Caco-2 (cell line): ENCODE measurements at regions not wholly inside any gene's neighbourhood (a gene's known extent, or its start where the extent isn't known, plus 50 kb on each side); places are given as distances from the start of the nearest gene placed in this dataset.

Experiments
- BruUV-seq: library from RNA; stranded (reverse); fragments of 400-500 nt; replicated peaks from 2 replicates; lab custom pipeline; 2021; lab: Mats Ljungman, UMichigan
- CTCF ChIA-PET: fragments of 300-600 bp; sonication (Branson Sonifier 250); formaldehyde crosslinking; loops from one replicate; lab custom pipeline; 2022; ENCODE audit warnings: antibody characterized with exemption; lab: Charles Lee
- POLR2A ChIA-PET: fragments of 300-600 bp; sonication (Branson Sonifier 250); formaldehyde crosslinking; loops from one replicate; lab custom pipeline; 2022; ENCODE audit warnings: antibody characterized with exemption; lab: Charles Lee
- DNase-seq, 2 experiments: peaks; one replicate each; pipeline versions ENCODE4 v3.0.0 to v3.0.0-alpha.2; 2020 to 2022
- H3K27me3 ChIP-seq: replicated peaks from 2 replicates; pipeline ENCODE4 v1.6.0; 2011; ENCODE audit warnings: low read length; ENCODE audit not compliant: control insufficient read depth, insufficient read depth
- H3K36me3 ChIP-seq: 2 replicates; pipeline ENCODE4 v1.5.1; 2011; ENCODE audit warnings: low read length; ENCODE audit not compliant: control insufficient read depth, insufficient read depth
- H3K4me1 ChIP-seq: fragments of 250-450 bp; sonication (Bioruptor Pico); 2 replicates; pipeline ENCODE4 v1.5.1; 2020; ENCODE audit warnings: mild to moderate bottlenecking
- H3K4me3 ChIP-seq: 2 replicates; pipeline ENCODE4 v1.5.1; 2011; ENCODE audit warnings: low read depth, mild to moderate bottlenecking, control low read depth, low read length
- H3K9me3 ChIP-seq: fragments of 250-450 bp; sonication (Bioruptor Pico); 2 replicates; pipeline ENCODE4 v1.5.1; 2020; ENCODE audit warnings: mild to moderate bottlenecking, moderate library complexity
- H3K27ac Mint-ChIP-seq: one replicate; pipeline ENCODE4 v1.8.0; 2022; ENCODE audit warnings: mixed read lengths; ENCODE audit not compliant: unreplicated experiment
- H3K27me3 Mint-ChIP-seq: one replicate; pipeline ENCODE4 v1.8.0; 2022; ENCODE audit warnings: mixed read lengths; ENCODE audit not compliant: insufficient read depth, unreplicated experiment
- H3K36me3 Mint-ChIP-seq: one replicate; pipeline ENCODE4 v1.8.0; 2022; ENCODE audit warnings: mild to moderate bottlenecking, mixed read lengths; ENCODE audit not compliant: insufficient read depth, unreplicated experiment
- H3K4me1 Mint-ChIP-seq: one replicate; pipeline ENCODE4 v1.8.0; 2022; ENCODE audit warnings: low read depth, mixed read lengths; ENCODE audit not compliant: unreplicated experiment
- H3K4me3 Mint-ChIP-seq: one replicate; pipeline ENCODE4 v1.8.0; 2022; ENCODE audit warnings: mild to moderate bottlenecking, moderate library complexity, mixed read lengths; ENCODE audit not compliant: unreplicated experiment
- H3K9me3 Mint-ChIP-seq: one replicate; pipeline ENCODE4 v1.8.0; 2022; ENCODE audit warnings: mixed read lengths; ENCODE audit not compliant: unreplicated experiment
- intact Hi-C: fragments of 100-400 bp; cut with micrococcal nuclease; formaldehyde crosslinking; loops from one replicate; pipeline ENCODE4 v1.10.0; 2022; ENCODE audit not compliant: unreplicated experiment
- TF ChIP-seq, protein P1 (sequence below), 2 experiments: fragments of 200-600 bp in 1 of 2; IDR thresholded peaks; 1 replicate in 1 of 2; 2 replicates in 1 of 2; pipeline versions ENCODE4 v1.5.1 to v1.8.0; 2011 to 2022; ENCODE audit warnings: antibody characterized with exemption in 1 of 2, control low read depth in 1 of 2, inconsistent platforms in 1 of 2, low read depth in 1 of 2, low read length in 1 of 2, mild to moderate bottlenecking in 1 of 2, moderate library complexity in 1 of 2; ENCODE audit not compliant: insufficient read depth in 1 of 2, severe bottlenecking in 1 of 2, unreplicated experiment in 1 of 2

DNA sequence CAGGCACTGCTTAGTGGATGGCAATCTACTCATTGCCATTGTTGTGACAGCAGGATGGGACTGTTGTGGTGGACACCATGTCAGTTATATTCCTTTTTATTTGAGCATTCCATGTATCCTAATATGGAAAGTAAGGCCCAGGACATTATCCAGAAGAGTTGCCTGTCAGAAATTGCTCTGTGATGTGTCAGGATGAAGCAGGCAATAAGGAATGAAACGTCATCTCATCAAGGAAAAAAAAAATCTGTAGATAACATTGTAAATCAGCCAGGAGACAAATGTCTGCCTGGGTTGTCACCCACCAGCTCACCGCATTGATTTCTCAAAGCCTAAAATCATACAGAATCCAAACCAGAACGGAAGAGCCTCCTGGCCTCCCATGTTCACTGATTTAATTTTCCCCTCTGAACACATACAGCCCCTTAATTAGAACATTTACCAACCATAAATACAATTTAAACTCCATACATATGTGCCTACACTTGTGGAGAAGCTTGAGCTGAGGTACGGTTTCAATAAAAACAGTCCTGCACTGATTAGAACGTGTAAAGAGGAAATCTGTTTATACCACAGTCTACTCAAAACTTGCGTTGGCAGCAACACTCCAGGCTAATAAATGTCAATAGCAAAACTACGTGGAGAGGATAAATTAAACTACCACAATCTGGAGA, 73.9 kb downstream of the FOXD1 start:
- H3K4me1 Mint-ChIP-seq = no peaks in the 10 kb centered on the region
- Histone ChIP-seq H3K4me3 (no peak overlapping the region), H3K4me1 (no peaks in the 10 kb centered on the region), H3K27me3 (no peaks in the 10 kb centered on the region), H3K36me3 (no peaks in the 10 kb centered on the region), H3K9me3 (no peaks in the 10 kb centered on the region)
- CTCF ChIA-PET = no interaction called here
- intact Hi-C loops = no loop called here
- POLR2A ChIA-PET = no interaction called here
- H3K4me3 Mint-ChIP-seq = no peak overlapping the region
- H3K36me3 Mint-ChIP-seq = no peaks in the 10 kb centered on the region
- TF ChIP-seq, protein P1, sequence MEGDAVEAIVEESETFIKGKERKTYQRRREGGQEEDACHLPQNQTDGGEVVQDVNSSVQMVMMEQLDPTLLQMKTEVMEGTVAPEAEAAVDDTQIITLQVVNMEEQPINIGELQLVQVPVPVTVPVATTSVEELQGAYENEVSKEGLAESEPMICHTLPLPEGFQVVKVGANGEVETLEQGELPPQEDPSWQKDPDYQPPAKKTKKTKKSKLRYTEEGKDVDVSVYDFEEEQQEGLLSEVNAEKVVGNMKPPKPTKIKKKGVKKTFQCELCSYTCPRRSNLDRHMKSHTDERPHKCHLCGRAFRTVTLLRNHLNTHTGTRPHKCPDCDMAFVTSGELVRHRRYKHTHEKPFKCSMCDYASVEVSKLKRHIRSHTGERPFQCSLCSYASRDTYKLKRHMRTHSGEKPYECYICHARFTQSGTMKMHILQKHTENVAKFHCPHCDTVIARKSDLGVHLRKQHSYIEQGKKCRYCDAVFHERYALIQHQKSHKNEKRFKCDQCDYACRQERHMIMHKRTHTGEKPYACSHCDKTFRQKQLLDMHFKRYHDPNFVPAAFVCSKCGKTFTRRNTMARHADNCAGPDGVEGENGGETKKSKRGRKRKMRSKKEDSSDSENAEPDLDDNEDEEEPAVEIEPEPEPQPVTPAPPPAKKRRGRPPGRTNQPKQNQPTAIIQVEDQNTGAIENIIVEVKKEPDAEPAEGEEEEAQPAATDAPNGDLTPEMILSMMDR (IDR thresholded peaks at IDR 0.05; ENCODE audit: insufficient read depth in 1 of 2, low read depth in 1 of 2, low read length in 1 of 2, severe bottlenecking in 1 of 2, unreplicated experiment in 1 of 2) = no peak
- H3K27me3 Mint-ChIP-seq = no peaks in the 10 kb centered on the region
- H3K27ac Mint-ChIP-seq = no peak overlapping the region
- no peak for DNase-seq
- no TSS peak for BruUV-seq
- H3K9me3 Mint-ChIP-seq = no peaks in the 10 kb centered on the region

GRCh38 chr5:73373814-73374510, 74.6 kb downstream of the FOXD1 start:
- no peak overlapping the region for H3K4me3 ChIP-seq
- TF ChIP-seq, protein P1 (IDR thresholded peaks at IDR 0.05; ENCODE audit: insufficient read depth in 1 of 2, low read depth in 1 of 2, low read length in 1 of 2, severe bottlenecking in 1 of 2, unreplicated experiment in 1 of 2) = no peak
- ChIA-PET CTCF (no interaction called here), POLR2A (no interaction called here)
- intact Hi-C loops = no loop called here
- Mint-ChIP-seq H3K9me3 (no peaks in the 10 kb centered on the region), H3K27ac (no peak overlapping the region), H3K4me3 (no peak overlapping the region), H3K36me3 (no peaks in the 10 kb centered on the region), H3K27me3 (no peaks in the 10 kb centered on the region), H3K4me1 (no peaks in the 10 kb centered on the region)
- H3K4me1 ChIP-seq = no peaks in the 10 kb centered on the region
- H3K36me3 ChIP-seq = no peaks in the 10 kb centered on the region
- no peaks in the 10 kb centered on the region for H3K27me3 ChIP-seq
- BruUV-seq = no TSS peak
- no peak for DNase-seq
- no peaks in the 10 kb centered on the region for H3K9me3 ChIP-seq

DNA sequence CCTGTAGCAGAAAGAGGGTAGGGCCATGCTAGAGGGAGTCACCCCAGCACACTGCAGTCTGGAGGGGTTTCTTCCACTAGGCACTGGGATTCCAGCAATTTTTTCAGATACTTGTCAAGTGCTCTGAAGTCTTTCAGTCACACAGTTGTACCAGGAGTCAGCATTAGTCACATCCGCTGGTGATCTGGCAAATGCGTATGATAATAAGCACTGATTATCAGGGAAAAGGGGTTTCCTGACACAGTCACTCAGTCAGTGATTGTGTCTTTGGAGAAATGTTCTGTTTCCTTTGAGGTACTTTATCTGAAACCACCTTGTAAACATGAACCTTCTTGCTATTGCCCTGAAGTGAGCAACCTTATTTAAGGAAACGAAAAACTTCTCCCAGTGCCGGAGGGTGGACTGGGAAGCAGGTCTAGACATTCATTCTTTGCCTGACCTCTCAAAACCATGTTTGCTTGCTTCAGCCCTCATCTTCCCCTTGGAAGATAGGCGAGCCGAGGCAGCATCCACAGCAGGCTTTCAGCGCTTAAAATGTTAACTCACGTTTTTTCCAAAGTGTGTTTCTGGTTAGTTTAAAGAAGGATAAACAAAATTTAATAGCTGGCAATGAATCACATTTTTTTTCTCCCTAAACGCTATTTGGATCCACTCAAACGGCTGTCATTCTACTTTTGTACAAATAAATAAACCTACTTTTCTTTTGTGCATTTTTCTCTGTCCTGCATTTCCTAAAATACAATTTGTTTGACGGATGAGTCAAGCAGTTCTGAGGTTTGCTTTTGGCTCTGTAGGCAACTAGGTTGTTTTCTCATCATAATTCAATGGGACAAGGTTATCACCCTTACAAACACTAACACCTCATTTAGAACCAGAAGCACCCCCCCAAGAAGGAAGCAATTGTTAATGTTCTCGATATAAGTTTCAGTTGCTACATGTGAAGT, 77.7 kb downstream of the FOXD1 start:
- Mint-ChIP-seq H3K4me3 (no peak overlapping the region), H3K4me1 (no peaks in the 10 kb centered on the region), H3K27ac (no peak overlapping the region), H3K36me3 (no peaks in the 10 kb centered on the region), H3K9me3 (no peaks in the 10 kb centered on the region), H3K27me3 (no peaks in the 10 kb centered on the region)
- no peaks in the 10 kb centered on the region for H3K9me3 ChIP-seq
- DNase-seq = no peak
- ChIA-PET POLR2A (no interaction called here), CTCF (no interaction called here)
- H3K36me3 ChIP-seq = no peaks in the 10 kb centered on the region
- no peaks in the 10 kb centered on the region for H3K27me3 ChIP-seq
- intact Hi-C loops = no loop called here
- TF ChIP-seq, protein P1 (IDR thresholded peaks at IDR 0.05; ENCODE audit: insufficient read depth in 1 of 2, low read depth in 1 of 2, low read length in 1 of 2, severe bottlenecking in 1 of 2, unreplicated experiment in 1 of 2) = no peak
- no TSS peak for BruUV-seq
- H3K4me3 ChIP-seq = no peak overlapping the region
- H3K4me1 ChIP-seq = no peaks in the 10 kb centered on the region
